Stimulated activated CD4-positive, alpha-beta T cell treated with anti-CD3 and anti-CD28 coated beads, Interleukin-1b, Interleukin-23, amount 100 ng/mL, for 4 hours (primary cell): ENCODE measurements at regions not wholly inside any gene's neighbourhood (a gene's known extent, or its start where the extent isn't known, plus 50 kb on each side); places are given as distances from the start of the nearest gene placed in this dataset.

ENCODE experiments used
- DNase-seq, 2 donors: peaks; one replicate each; pipeline ENCODE4 v3.0.0-alpha.2; 2020; ENCODE audit warnings: low read depth in 2 of 2

DNA sequence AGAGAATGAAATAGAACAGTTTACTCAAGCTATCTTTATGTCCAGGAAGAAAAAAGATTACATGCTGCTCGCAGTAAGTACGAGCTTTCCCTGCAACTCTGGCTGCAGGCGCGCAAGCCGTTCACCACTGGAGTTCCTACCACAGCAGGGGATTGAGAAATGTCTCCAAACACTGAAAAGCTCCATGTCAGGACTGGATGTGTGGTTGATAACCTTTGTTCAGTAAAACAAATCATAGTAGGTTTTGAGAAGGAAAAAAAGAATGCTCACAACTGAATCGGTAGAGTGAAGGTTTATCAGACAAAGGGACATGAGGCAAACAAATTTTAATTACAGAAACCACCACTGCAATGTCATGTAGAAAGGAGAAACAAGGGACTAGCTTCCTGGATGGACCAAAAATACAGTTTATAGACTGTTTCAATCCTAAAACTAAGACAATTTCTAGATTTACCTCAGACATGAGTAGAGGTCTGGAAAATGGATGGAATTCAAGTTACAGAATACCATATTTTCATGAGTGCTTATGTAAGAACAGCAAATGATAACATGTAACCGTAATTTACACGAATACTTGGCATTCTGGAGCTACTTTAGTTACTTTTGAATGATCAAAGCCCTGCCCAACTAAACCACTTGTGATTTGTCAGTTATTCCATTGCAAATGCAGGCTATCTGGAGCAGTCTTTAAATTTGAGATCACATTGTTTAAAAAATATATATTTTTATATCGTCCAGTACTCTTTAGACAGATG, 471.1 kb downstream of the SHQ1 start:
- no peak for DNase-seq

GRCh38 chr3:72375237-72376076, 472.8 kb downstream of the SHQ1 start:
- DNase-seq: peak; percentile 17 to 43

DNA sequence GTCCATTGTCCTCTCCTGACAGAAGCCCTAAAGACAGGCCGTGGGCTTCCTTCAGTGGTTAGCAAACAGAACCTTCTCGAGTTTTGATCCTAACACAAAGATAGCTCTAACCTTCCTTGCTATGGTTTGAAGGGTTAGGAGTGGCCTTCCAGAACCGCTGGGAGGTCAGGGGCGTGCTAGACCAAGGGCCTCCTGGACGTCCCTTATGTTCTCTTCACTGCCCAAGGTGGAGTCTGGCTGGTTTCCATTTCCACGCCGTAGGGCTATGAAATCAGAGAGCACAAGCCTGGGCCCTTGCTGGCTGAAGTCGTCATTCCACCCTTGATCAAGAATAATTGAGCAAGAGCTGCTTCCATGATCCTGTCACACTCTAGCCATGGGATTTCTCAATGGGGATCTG, 475.1 kb downstream of the SHQ1 start:
- no peak for DNase-seq

GRCh38 chr3:72372161-72372560, 476.1 kb downstream of the SHQ1 start:
- DNase-seq: no peak

DNA sequence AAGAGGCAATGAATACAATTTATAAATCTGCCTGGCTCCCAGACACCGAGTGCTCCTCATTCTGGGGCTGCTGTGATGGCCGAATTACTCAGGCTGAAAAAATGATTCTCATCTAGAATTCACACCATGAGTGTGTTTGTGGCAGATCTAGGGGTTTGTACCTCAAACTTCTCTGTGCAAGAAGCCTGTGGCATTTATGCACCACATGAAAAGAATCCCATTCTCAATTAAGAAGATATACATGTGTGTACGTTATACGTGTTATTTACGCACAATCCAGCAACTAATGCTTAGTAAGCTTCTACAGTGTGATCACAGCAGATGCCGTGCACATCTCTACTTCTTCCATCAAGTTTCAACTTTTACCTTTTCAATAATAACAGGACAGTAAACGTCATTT, 476.8 kb downstream of the SHQ1 start:
- DNase-seq: no peak

GRCh38 chr3:72370947-72371346, 477.3 kb downstream of the SHQ1 start:
- DNase-seq: no peak

GRCh38 chr3:72369681-72370080, 478.6 kb downstream of the SHQ1 start:
- no peak for DNase-seq

DNA sequence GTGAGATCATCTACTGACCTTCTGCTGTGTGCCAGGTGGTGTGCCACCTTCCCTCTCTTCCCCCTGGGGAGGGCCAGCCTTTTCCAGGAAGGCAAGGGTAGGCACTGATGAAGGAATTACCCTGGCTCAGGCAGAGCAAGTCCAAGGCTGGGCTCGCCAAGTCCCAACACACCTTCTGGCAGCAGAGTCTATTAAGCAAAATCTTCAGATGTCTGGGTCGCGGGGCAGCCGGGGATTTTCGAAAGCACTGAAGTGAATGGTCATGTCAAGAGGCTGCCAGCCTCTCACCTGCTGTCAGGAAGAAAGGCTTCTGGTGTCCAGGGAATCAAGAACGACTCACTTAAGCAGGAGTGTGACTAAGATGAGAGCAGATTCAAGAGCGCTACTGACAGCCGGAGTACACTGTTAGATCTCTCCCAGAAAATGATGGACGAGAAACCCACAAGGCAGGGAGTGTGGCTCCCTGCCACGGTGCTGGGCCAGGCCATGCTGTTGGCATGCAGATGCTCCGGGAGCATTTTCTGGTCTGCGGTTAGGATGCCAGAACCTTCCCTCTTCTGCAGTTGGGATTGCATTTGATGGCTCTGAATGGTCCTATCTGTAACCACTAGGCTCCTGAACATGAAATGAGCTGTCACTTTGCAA, 479.8 kb downstream of the SHQ1 start:
- no peak for DNase-seq

- no peak for DNase-seq
Observed at GRCh38 chr3:72361990-72362389, 486.3 kb downstream of the SHQ1 start.

DNA sequence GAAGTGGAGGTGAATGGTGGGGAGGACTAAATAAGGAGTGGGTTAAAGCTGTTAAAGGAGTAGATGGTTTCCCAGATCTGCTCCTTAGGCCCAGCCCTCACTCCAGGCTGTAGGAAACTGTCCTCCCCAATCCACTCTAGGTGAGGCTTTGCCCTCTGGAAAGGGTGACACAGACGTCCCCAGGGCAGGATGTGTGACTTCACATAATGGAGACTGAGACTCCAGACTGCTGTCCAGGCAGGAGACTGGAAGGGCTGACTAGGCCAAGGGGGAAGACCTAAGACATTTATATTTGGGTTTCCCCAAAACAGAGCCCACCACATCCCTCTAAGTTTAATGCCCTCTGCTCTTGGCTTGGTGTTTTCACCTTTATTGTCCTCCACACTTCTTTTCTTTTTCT, 488.5 kb downstream of the SHQ1 start:
- no peak for DNase-seq

DNA sequence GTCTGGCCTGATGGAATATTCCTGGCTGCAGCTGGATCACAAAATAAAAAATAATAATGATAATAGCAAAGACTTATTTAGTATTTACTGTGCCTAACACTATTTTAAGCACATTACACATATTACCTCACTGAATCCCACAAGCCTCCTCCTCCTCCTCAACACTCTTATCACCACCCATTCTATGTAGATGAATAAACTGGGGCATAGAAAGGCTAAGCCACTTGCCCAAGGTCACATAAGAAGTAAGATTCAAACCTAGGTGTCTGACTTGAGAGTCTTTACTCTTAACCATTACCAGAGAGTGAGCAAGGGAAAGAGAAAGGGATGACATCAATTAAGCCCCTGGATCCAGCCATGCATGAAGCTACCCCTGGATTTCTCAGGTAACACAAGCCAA, 493.1 kb downstream of the SHQ1 start:
- DNase-seq: no peak

DNA sequence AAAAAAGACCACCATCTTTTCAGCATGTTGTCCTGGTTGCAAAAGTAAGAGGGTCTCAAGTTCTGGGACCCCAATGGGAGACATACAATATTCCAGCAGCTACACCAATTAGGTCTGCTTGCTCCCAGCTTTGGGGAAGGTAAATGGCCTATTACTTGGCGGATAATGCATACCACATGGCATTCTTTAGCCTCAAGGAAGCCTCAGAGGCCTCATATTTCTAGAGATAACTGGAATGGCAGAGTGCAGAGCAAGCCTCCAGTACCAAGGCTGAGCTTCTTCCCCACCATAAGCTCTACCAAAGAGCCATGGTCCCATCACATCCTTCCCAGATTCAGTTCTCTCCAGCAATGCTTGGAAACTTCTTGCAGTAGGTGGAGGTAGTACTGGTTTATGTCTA, 493.8 kb downstream of the SHQ1 start:
- no peak for DNase-seq

DNA sequence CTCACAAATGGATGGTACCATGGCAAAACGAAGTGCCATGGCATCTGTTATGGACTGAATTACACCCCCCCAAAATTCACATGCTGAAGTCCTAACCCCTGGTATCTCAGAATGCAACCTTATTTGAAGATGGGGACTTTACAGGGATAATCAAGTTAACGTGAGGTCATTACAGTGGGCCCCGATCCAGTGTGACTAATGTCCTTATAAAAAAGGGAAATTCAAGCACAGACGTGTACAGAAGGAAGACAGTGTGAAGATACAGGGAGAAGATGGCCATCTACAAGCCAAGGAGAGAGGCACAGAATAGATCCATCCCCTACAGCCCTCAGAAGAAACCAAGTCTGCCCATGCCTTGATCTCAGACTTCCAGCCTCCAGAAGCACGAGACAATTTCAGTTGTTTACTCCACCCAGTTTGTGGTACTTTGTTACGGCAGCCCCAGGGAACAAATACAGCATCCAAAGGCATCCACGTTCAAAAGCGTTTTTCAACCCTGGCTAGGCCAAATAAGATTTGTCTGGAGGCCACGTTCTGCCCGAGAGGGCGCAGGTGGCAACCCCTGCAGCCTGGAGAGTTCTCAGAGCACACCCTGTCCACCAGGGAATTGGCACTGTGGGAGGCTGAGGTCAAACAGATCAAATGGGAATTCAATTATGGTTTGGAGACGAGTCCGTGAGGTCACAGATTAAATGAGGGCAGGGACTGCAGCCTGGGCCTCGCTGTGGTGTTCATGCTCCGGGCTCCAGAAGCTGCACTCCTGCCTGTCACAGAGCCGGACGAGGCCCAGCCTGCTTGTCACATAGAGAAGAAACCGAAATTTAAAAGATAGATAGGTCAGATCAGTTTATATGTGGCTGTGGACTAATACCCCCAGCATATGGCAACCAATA, 494.8 kb downstream of the SHQ1 start:
- no peak for DNase-seq

DNA sequence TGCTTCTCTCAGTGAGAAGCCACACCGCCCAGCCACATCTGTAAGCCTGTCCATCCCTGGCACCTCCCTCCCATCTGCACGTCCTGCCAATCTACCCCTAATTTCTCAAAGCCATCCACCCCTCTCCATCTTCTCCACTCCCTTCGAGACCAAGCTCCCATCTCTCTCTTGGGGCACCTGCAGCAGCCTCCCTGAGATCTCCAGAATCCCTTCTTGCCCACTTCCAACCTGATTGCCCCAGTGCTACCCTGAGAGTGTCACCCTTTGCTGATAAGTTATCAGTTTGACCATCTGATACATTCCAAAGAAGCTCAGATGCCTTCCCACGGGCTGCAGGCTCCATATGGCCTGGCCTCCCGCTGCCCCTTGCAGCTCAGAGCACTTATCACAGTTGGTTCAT, 496.1 kb downstream of the SHQ1 start:
- DNase-seq: no peak

- DNase-seq: no peak
Observed at GRCh38 chr3:72351536-72351935, 496.7 kb downstream of the SHQ1 start.

GRCh38 chr3:72350761-72351505, 497.3 kb downstream of the SHQ1 start:
- DNase-seq: no peak

GRCh38 chr3:72348357-72348756, 499.9 kb downstream of the SHQ1 start:
- DNase-seq: no peak

- DNase-seq: peak in 1 of 2 donors; percentile 35
Observed at GRCh38 chr3:72347819-72348319, 500.4 kb downstream of the SHQ1 start.

GRCh38 chr3:72346526-72346926, 501.7 kb downstream of the SHQ1 start:
- DNase-seq: no peak

DNA sequence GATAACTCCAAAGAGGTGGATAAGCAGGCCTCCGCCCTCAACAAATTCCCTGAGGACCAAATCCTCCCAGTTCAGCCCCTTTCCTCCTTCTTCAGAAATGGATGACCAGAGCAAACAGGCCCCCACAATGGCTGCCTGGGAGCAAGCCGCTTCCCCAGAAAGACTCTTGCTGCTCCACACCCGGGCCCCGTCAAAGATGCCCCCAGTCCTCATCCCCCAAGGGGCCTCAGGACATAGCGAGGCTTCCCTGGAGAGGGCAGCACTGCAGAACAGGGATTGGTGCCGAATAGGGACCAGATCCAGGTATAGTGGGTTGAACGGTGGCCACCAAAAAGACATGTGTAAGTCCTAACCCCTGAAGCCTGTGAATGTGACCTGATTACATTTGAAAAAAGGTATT, 502.3 kb downstream of the SHQ1 start:
- no peak for DNase-seq
